Left renal pelvis (tissue), 4 donors: ENCODE measurements at regions not wholly inside any gene's neighbourhood (a gene's known extent, or its start where the extent isn't known, plus 50 kb on each side); places are given as distances from the start of the nearest gene placed in this dataset.
"Not testable (repeated sequence)": the region's sequence is repeated elsewhere in the genome, so short reads cannot be mapped to it uniquely, and the experiment has no call there.

Experiments used
- DNase-seq, 4 donors: peaks; one replicate each; pipeline ENCODE4 v3.0.0-alpha.2; 2013; ENCODE audit warnings: low read depth in 4 of 4, low spot score in 3 of 4

GRCh38 chr13:73167028-73167820, 108.4 kb downstream of the KLF5 start:
- DNase-seq = no peak

DNA sequence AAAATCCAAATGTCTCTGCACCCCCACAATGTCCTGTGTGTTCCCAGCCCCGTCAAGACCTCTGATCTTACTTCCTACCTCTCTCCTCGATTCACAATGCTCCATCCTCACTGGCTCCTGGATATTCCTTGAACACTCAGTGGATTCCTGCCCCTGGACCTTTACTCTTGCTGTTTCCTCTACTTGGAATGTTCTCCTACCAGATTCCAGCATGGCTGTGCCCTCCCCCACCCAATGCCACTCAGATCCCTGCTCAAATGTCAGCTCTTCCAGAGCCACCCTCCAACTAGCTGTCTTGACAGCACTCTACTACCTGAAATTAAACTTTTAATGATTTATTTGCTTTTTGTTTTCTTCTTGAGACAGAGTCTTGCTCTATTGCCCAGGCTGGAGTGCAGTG, 107.4 kb downstream of the KLF5 start:
- no peak for DNase-seq

DNA sequence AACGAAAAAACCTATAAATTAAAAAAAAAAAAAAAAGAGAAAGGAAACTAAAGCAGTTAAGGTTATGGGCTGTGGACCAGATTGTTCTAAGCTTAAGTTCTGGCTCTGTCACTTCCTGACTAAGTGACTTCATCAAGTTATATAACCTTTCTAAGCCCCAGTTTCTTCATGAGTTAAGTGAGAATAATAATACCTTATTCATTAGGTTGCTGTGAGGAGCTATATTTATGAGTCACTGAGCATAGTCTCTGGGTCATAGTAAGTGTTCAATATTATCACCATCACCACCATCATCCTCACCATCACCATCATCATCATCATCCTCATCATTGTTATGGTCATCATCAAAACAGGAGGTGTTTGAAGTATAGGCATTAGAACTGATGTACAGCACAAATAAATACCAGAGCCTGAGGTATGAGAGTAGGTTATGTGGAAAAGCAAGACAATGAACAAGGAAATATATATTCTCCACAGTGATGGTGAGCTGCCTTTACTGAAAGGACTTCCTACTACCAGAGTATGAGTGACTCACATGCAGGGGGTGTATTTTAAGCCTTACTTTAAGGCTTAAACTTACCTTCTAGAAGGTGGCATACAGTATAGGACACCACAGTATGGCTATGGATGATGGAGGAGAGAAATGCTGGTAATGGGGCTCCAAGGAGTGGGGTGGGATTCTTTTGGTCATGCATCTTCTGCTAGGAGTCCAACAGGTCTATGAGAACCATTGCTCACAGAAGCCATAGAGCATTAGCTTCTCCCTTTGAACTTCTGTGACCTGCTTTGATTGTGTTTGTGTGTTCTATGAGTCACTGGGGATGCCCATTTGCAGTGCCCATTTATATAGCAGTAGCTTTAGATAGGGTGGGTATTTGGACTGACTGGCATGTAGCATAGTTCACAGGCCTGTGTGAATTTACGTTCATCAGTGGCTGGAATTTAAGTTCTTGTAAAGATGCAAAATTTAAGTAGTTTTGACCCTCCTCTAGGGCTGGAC, 104.4 kb downstream of the KLF5 start:
- DNase-seq = no peak

DNA sequence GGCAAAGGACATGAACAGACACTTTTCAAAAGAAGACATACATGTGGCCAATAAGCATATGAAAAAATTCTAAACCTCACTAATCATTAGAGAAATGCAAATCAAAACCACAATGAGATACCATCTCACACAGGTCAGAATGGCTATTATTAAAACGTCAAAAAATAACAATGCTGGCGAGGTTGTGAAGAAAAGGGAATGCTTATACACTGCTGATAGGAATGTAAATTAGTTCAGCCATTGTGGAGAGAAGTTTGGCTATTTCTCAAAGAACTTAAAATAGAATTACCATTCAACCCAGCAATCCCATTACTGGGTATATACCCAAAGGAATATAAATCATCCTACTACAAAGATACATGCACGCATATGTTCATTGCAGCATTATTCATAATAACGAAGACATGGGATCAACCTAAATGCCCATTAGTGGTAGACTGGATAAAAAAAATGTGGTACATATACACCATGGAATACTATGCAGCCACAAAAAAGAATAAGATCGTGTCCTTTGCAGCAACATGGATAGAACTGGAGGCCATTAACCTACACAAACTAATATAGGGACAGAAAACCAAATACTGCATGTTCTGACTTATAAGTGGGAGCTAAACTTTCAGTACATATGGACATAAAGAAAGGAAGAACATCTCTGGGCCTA, 101.7 kb downstream of the KLF5 start:
- not testable (repeated sequence) for DNase-seq

- DNase-seq = no peak
Observed at GRCh38 chr13:73158851-73159250, 100.0 kb downstream of the KLF5 start.

DNA sequence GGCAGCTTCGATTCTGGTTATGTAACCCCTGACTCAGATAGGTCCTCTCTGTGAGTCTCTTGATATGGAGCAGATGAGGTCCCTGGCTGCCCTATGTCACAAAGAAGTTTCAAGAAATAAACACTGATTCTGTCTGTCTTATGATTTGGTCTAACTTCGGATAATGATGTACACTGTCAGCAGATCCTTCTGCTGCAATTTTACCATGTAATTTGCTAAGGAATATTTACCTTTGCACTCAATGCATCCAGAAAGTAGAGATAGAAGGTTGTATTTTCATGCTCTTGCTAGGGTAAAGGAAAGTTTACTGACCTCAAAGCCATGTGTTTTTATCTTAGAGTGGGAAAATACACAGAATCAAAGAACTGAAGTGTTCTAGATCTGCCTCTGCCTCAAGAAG, 98.2 kb downstream of the KLF5 start:
- DNase-seq = no peak

DNA sequence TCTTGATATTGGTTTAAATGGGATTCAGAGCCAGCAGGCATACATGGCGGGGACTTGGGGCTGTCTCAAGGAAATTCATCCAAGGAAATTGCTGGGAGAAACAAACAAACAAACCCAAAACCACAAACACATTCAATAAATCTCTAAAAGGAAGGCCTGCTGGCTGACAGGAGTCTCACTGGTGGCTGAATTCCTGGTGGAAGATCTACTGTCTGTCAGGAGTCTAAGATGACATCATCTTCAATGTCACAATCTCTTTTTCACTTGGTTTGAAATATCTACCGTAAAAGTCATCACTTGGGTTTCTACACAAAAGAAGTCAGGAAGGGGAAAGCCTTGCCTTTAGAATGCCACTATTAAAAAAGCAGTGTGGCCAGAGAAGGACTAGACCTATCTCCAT, 87.9 kb downstream of the KLF5 start:
- DNase-seq = no peak

GRCh38 chr13:73142071-73142470, 83.3 kb downstream of the KLF5 start:
- DNase-seq = peak in 2 of 4 donors; percentile 29 to 47

DNA sequence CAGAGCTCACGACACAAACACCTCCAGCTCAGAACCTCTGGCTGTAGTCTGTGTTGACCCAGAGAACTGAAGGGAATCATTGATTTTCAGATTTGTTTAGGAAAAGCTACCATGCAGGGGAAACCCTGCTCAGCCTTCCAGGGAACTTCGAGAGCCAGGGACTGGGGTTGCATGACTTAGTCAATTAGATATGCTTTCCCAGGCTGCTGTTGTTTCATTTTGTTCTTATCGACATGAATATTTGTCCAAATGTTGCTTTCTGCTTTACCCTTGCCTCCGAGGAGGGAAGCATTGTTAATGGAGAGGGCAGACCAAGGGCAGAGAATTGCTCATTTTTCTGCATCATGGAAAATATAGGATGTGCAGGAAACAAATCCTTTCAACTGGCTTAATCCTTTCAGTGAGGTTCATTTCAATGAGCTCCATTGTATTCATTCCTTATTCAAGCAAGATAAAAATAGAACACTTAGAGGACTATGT, 82.5 kb downstream of the KLF5 start:
- no peak for DNase-seq

DNA sequence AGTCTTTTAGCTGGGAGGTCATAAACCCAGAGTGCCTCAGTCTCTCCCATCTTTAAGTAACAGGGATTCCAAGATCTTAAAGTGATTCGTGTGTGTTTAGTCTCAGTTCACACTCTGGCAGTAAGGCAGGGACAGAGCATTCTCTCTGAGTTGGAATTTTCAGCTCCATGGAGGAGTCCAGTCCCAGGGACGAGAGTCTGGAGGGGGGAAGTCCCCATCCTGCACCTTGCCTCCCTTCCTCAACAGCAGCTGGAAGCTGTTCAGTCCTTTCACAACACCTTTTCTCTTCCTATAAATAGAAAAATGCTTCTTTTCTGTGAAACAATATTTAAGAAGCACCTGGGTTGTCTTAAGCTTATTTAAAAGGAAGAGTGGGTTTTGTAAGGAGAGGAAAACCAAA, 82.0 kb downstream of the KLF5 start:
- DNase-seq = no peak

GRCh38 chr13:73138638-73139491, 80.1 kb downstream of the KLF5 start:
- DNase-seq = peak in 1 of 4 donors; percentile 22

DNA sequence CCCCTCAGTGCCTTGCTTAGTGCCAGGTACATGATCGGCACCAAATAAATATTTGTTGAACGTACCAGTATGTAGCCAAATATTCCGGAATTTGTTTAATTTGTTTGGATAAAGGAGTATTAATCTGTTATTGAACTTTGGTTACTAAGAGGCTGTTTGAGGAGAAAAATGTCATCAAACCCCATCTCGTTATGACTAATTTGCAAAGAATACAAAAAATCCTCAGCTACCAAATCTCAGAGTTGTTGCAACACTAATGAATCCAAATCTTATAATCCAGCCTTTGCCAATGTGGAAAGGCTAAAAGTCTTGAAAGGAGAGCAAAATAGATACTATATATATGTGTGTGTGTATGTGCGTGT, 79.5 kb downstream of the KLF5 start:
- no peak for DNase-seq

- no peak for DNase-seq
Observed at GRCh38 chr13:73136776-73137175, 78.0 kb downstream of the KLF5 start.

DNA sequence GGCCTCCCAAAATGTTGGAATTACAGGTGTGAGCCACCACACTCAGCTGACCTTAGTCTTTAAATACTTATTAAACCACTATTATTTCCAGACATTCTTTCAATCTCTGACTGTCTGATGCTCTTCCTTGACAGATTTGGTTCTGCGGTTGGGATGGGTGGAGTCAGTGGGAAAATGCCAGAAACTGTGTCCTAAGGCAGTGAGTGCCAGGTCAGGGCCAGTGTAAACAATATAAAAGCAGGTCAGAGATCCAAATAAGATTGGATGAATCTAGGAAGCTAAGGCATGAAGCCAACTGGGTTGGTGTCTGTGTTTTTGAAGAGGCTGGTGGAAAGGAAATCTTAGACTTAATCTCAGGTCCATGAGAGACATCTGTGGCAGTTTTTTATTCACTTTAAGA, 74.7 kb downstream of the KLF5 start:
- DNase-seq = no peak

DNA sequence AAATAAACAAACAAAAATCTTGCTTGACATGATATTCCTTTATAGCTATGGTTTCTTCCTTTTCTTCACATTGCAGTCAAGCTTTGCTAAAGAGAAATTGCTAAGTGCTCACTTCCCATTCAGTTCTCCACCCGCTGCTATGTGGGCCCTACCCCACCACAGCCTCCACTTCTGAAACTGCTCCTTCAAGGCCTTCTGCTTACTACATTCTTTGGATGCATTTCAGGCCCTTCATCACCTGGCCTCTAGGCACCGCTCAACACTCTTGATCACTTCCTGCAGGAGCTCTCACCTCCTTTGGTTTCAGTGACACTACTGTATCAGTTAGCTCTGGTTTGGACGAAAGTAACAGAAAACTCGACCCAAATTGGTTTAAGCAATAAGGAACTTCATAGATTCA, 72.4 kb downstream of the KLF5 start:
- DNase-seq = no peak

GRCh38 chr13:73129023-73129422, 70.2 kb downstream of the KLF5 start:
- DNase-seq = no peak
